ENCODE measurements at regions not wholly inside any gene's neighbourhood (a gene's known extent, or its start where the extent isn't known, plus 50 kb on each side); places are given as distances from the start of the nearest gene placed in this dataset.

DNA sequence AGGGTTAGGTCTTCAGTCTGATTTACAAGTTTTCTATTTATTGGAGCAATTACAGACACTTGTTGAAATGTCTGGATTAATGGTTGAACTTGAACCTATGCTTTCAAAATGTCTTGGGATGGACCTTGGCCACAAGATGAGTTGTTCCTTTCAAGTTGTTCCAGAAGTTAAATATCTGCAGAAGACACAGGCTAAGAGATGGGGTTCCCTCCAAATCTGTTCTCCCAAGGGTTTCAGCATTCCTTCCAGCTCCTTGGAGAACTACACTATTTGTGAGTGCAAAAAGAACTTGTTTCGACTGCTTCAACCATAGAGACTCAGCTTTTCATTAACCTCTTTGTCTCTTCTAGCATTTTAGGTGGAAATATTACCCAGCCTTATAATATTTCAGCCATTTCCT, 189.0 kb upstream of the BLID start:
- no peak for DNase-seq (ENCODE audit: low read depth, low spot score)
- no peaks in the 10 kb centered on the region for H3K4me1 ChIP-seq (ENCODE audit: control insufficient read depth, extremely low read depth, insufficient read depth, low read length)
- no peaks in the 10 kb centered on the region for H4K20me1 ChIP-seq (ENCODE audit: control insufficient read depth, extremely low read depth, insufficient read depth, low read length)
- no peak overlapping the region for H2AFZ ChIP-seq (ENCODE audit: control insufficient read depth, low read length)
- no peak overlapping the region for H3K9ac ChIP-seq (ENCODE audit: control insufficient read depth, extremely low read depth, insufficient read depth, low read length)
- H3K9me3 ChIP-seq (ENCODE audit: control insufficient read depth, low read depth, low read length): no peaks in the 10 kb centered on the region
- TF ChIP-seq, protein P1, sequence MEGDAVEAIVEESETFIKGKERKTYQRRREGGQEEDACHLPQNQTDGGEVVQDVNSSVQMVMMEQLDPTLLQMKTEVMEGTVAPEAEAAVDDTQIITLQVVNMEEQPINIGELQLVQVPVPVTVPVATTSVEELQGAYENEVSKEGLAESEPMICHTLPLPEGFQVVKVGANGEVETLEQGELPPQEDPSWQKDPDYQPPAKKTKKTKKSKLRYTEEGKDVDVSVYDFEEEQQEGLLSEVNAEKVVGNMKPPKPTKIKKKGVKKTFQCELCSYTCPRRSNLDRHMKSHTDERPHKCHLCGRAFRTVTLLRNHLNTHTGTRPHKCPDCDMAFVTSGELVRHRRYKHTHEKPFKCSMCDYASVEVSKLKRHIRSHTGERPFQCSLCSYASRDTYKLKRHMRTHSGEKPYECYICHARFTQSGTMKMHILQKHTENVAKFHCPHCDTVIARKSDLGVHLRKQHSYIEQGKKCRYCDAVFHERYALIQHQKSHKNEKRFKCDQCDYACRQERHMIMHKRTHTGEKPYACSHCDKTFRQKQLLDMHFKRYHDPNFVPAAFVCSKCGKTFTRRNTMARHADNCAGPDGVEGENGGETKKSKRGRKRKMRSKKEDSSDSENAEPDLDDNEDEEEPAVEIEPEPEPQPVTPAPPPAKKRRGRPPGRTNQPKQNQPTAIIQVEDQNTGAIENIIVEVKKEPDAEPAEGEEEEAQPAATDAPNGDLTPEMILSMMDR (optimal IDR thresholded peaks at IDR 0.05 in 1 of 3, IDR thresholded peaks at IDR 0.05 in 1 of 3, conservative IDR thresholded peaks at IDR 0.05 in 1 of 3; ENCODE audit: extremely low read depth in 1 of 3, insufficient read depth in 2 of 3, low read length in 3 of 3): no peak
- TF ChIP-seq EZH2 (IDR thresholded peaks at IDR 0.05; ENCODE audit: low read length): no peak
- no peak overlapping the region for H3K4me3 ChIP-seq (ENCODE audit: control insufficient read depth in 2 of 3, extremely low read depth in 1 of 3, insufficient read depth in 2 of 3, low read depth in 1 of 3, low read length in 3 of 3)
- FAIRE-seq: no peak
- H3K27me3 ChIP-seq (ENCODE audit: control insufficient read depth, extremely low read depth, insufficient read depth, low read length): peaks cover 6% of the 10 kb centered on the region
- no peaks in the 10 kb centered on the region for H3K79me2 ChIP-seq (ENCODE audit: control insufficient read depth, insufficient read depth, low read length)
- no peak overlapping the region for H3K4me2 ChIP-seq (ENCODE audit: control insufficient read depth, extremely low read depth, insufficient read depth, low read depth, low read length)
- H3K36me3 ChIP-seq (ENCODE audit: control insufficient read depth in 2 of 2, extremely low read depth in 1 of 2, insufficient read depth in 2 of 2, low read length in 2 of 2): no peaks in the 10 kb centered on the region
- no peak overlapping the region for H3K27ac ChIP-seq (ENCODE audit: control insufficient read depth, insufficient read depth, low read length)
- H3K9me1 ChIP-seq (ENCODE audit: control insufficient read depth, extremely low read depth, insufficient read depth, low read length): peaks cover 2% of the 10 kb centered on the region
- dilution Hi-C loops (cut with MboI; ENCODE audit: extremely low pct_ligation_motif_present, low sequenced_read_pairs): no loop called here

DNA sequence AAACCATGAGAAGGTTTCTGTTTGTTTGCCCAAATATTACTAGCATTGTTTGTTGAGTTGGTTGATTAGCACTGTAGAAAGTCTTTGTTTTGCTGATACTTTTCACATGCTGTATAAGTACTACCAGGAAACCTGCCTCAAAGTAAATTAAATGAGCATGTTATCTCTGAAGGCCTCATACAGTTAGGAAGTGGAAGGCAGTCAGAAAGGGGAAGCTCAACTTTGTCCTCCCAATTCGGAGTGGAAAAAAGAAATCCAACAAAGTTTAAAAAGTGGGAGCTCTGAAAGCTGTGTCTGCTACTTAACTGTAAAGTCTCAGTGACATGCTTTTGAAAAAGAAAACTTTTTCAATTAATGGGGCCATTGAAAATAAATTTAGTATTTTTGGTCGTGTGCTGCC, 188.3 kb upstream of the BLID start:
- H3K27me3 ChIP-seq (ENCODE audit: control insufficient read depth, extremely low read depth, insufficient read depth, low read length): peaks cover 5% of the 10 kb centered on the region
- FAIRE-seq (no peak), DNase-seq (ENCODE audit: low read depth, low spot score) (no peak)
- no peak overlapping the region for H3K27ac ChIP-seq (ENCODE audit: control insufficient read depth, insufficient read depth, low read length)
- H3K4me2 ChIP-seq (ENCODE audit: control insufficient read depth, extremely low read depth, insufficient read depth, low read depth, low read length): no peak overlapping the region
- no peaks in the 10 kb centered on the region for H3K79me2 ChIP-seq (ENCODE audit: control insufficient read depth, insufficient read depth, low read length)
- dilution Hi-C loops (cut with MboI; ENCODE audit: extremely low pct_ligation_motif_present, low sequenced_read_pairs): no loop called here
- no peak overlapping the region for H3K9ac ChIP-seq (ENCODE audit: control insufficient read depth, extremely low read depth, insufficient read depth, low read length)
- H2AFZ ChIP-seq (ENCODE audit: control insufficient read depth, low read length): no peak overlapping the region
- no peaks in the 10 kb centered on the region for H3K36me3 ChIP-seq (ENCODE audit: control insufficient read depth in 2 of 2, extremely low read depth in 1 of 2, insufficient read depth in 2 of 2, low read length in 2 of 2)
- H3K4me1 ChIP-seq (ENCODE audit: control insufficient read depth, extremely low read depth, insufficient read depth, low read length): no peaks in the 10 kb centered on the region
- H3K9me3 ChIP-seq (ENCODE audit: control insufficient read depth, low read depth, low read length): no peaks in the 10 kb centered on the region
- H3K9me1 ChIP-seq (ENCODE audit: control insufficient read depth, extremely low read depth, insufficient read depth, low read length): no peaks in the 10 kb centered on the region
- TF ChIP-seq EZH2 (IDR thresholded peaks at IDR 0.05; ENCODE audit: low read length): no peak
- TF ChIP-seq, protein P1 (optimal IDR thresholded peaks at IDR 0.05 in 1 of 3, IDR thresholded peaks at IDR 0.05 in 1 of 3, conservative IDR thresholded peaks at IDR 0.05 in 1 of 3; ENCODE audit: extremely low read depth in 1 of 3, insufficient read depth in 2 of 3, low read length in 3 of 3): no peak
- no peaks in the 10 kb centered on the region for H4K20me1 ChIP-seq (ENCODE audit: control insufficient read depth, extremely low read depth, insufficient read depth, low read length)
- H3K4me3 ChIP-seq (ENCODE audit: control insufficient read depth in 2 of 3, extremely low read depth in 1 of 3, insufficient read depth in 2 of 3, low read depth in 1 of 3, low read length in 3 of 3): no peak overlapping the region
